CD4-positive, alpha-beta T cell treated with Interleukin-15 for 4 hours (primary cell): ENCODE measurements at regions not wholly inside any gene's neighbourhood (a gene's known extent, or its start where the extent isn't known, plus 50 kb on each side); places are given as distances from the start of the nearest gene placed in this dataset.
"Not testable (repeated sequence)": the region's sequence is repeated elsewhere in the genome, so short reads cannot be mapped to it uniquely, and the experiment has no call there.

Experiments used
- DNase-seq: peaks from one replicate; pipeline ENCODE4 v3.0.0-alpha.2; 2020; ENCODE audit warnings: low spot score

DNA sequence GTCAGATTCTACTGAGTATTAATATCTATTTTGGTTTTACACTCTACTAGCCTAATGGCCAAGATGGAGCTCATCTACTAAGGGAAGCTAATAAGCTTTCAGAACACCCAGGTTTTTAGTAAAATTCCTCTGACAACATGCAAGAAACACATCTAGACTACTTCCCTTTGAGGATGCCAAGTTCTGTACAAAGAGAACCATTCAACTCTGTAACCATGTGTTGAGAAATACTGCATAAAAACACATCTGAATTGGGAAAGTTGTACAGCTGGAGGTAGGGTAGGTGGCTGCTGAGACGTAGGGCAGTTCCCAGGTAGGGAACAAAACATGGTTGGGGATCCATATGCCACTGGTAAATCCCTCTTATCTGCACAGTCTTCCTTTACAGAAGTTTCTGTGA lies 66.2 kb downstream of the SC5D start:
- no peak for DNase-seq

DNA sequence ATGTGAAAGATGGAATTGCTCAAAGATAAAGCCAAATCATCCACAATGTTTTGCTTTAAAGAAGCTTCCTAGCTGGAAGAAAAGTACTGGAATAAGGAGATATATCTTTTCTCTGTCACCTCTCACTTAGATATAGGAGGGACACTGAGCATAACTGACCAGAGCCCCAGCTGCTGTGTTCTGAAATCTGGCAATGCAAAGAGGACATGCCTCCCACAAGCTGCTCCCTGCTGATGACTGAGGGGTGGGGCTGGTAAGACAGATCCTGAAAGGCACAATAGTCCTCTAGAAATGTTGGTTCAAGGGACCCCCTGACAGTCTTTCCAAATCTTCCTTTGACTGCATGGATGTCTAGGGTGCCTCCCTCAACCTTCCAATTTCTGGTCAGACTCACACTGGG lies 67.0 kb downstream of the SC5D start:
- no peak for DNase-seq

DNA sequence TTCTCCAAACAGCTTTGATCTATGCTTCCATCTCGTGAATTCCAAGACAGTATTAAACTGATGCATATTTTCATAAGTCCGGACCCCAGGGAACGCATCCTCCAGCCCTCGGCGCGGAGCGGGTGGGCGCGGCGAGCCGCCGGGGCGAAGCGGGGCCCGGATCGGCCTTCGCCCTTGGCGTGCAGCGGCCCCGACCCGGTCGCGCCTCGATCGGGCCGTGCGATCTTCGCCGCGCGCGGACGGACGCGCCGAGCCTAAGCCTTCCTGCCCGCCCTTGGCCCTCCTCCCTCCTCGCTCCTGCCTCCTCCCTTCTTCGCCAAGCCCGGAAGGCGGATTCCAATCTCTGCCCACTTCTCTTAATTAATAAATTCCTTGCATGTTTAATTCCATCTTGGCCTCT lies 70.4 kb downstream of the SC5D start:
- DNase-seq, result not testable (repeated sequence)

DNA sequence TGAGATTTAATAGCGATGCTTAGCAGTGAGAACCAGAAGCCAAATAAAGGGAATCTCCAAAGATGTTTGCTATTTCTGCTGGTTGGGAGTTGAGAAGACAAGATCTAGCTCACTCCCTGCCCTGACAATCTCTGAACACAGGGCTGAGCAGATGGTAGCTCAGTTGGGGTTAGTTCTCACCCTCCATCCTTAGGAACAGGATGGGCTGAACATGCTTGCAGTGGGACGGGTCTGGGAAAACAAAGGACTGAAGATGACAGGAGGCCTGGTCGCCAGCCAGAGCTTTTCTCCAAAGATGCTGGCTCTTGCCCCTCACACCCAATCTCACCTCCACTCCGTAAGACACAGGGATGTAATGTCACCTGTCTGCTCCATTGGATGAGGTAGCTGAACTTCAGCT lies 72.7 kb downstream of the SC5D start:
- DNase-seq, result no peak

DNA sequence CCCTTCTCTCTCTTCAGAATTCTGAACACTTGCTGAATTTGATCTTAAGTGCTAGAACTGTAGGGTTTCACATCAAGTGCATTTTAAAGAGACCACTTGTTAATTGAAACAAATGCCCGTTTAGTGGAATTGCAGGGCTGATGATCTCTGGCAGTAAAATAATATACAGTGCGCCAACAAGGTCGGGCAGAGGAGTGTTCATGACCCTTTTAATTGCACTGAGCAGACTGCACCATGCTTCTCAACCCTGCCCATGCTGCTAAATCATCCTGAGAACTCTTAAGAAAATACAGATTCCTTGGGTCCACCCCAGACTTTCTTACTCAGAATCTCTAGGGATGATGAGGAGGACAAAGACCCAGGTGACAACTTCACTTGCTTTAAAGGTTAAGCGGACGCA lies 73.5 kb downstream of the SC5D start:
- DNase-seq, result no peak

DNA sequence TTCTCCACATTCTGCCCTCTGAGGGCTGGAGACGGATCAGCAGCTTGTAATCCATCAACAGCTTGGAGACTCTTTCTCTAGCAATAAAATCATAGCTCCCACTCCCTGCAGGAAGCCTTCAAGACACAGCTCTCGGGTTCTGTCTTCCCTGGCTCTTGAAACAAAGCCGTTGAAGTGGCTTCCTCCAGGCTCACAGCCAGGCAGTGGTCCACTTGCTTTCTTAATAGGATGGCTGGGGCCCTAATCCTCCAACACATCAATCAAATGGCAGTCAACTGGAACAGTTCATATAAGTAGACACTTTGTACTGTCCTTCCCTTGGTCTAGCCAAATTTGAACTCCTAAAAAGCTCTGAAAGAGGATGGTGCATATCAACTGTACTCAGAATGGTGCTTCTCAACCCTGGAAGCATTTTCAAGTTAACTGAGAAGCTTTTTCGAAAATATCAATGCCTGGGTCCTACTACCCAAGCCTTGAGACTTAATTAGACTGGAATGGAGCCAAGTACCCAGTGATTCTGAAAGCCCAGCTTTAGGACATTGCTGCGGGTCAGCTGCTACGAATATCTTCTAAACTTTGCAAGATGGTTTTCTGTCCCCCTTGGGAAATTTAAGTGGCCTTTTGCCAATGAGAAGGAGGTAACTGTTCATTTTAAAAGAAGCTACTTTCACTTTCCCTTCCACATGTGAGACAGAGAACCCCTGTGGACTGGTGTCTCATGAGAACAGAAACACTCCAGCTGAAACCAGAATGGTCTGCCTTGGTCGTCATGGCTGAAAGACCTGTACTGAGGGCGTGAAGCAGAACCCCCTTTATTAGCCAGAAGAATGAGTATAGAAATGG lies 74.7 kb downstream of the SC5D start:
- peak; percentile 64 for DNase-seq

DNA sequence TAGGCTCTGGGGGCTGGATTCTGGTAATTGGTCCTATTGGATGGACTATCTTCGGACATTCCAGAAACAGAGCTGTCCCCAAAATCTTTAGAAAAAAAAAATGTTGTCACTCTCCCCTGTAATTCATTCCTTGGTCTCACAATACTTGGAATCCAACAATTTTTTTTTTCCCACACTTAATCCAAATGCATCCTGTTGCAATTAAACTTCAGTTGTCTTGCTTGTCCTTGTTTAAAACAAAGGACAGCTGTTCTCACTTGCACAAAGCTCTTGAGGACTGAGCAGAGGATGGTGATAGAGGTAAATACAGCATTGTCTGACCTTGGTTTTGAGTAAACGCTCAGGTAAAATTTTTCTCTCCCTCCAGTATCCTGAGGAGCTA lies 75.3 kb downstream of the SC5D start:
- DNase-seq, result no peak

DNA sequence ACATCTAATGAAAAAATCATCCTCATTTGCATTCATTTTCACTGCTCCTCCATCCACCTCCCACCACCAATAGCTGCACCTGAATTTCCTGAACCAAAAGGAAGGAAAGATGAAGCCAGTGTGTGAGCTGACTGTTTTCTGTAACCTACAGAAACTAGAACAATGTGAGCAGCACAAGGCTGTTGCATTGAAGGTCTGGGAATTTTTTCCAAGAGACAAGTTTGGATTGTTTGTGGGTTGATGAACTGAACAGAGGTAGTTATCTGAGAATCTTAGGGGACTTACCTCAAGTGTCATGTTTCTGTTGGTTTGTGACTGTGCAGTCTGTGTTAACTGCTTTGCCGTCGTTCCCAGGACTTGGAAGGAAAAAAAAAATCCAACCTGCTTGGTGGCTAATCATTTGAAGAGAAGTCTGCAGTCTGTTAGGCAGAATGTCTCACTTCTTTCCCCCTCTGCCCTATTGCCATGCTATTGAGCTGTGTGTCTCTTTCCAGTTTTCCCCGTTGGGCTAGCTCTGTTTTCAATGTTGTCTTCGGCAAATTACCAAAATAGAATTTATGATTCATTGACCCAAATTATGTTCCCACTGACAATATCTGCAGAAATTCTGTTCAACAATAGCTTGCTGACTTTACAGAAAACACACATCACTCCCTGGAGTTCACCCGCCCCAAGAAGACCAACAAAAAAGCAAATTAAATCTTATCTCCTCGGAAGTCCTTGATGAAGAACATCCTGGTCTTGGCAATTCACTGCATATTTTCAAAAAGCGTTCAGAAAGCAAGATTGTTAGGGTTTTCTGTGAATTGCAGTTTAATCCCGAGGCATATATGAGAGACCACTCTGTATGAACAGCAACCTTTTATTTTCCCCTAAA lies 76.0 kb downstream of the SC5D start:
- no peak for DNase-seq

DNA sequence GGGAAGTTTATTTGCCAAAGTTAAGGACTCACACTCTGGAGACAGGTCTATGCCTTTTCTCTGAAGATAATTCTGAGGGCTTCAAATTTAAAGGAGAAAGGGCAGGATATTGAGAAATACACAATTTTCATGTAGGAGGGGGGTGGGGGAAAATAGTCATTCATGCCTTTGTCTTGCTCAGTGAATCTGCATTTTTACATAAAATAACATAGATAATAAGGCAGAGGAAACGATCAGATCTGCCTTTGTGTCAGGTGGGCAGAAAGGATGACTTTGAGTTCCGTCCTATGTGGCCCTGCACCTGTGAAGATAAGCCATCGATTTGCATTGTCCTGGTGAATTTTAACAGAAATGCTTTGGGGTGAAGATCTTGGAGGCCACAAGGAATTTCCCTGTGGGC lies 76.8 kb downstream of the SC5D start:
- no peak for DNase-seq

DNA sequence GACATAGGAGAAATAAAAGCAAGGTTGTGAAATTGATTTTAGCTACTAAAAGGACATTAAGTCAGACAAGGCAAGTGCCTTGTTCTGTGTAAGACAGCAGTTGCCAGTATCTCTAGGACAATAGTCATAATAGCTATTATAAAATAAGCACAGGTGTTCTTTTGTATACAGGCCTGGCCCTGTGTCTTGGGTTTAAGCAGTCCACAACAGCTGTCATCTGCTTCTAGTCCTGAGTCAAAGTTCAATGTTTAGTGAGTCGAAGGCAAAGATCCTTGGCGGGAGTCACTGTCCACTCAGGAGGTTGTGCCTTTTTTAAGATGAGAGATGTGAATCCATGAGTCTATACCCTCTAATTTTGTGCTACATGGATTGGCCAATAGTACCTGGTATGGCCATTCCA lies 79.5 kb downstream of the SC5D start:
- DNase-seq, result no peak

DNA sequence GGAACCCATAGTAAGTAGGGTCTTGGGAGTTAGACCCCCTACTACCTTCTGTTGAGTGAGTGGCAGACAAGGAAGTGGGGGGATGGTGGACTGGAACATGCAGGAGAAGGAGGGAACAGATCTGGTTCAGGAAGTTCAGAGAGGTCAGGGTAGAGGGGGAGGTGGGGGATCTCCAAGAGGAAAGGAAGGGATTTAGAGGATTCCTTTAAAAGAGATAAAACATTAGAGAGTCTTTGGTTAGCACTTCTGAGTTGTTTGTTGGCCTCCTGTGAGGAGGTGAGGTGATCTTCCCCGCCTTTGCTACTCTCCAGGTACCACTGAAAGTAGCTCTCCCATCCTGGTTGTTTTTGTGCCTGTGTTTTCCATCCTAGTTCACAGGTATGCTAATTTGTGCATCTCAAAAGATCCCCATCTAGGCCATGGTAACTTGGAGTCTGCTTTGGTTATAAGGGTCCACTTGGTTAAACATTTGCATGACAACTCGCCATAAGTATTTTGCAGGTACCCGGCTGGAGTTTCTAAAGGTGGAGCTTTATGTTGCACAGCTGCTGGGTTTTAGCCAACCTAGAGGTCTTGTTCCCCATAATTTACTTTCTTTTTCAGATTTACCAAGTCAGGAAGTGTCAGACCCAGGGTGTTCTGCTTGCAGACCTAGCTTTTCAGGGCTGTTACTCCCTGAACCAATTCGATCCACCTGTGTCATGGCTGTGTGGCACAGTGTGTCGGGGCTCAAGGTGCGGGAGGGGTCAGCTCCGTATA lies 79.3 kb upstream of the SORL1 start:
- no peak for DNase-seq

DNA sequence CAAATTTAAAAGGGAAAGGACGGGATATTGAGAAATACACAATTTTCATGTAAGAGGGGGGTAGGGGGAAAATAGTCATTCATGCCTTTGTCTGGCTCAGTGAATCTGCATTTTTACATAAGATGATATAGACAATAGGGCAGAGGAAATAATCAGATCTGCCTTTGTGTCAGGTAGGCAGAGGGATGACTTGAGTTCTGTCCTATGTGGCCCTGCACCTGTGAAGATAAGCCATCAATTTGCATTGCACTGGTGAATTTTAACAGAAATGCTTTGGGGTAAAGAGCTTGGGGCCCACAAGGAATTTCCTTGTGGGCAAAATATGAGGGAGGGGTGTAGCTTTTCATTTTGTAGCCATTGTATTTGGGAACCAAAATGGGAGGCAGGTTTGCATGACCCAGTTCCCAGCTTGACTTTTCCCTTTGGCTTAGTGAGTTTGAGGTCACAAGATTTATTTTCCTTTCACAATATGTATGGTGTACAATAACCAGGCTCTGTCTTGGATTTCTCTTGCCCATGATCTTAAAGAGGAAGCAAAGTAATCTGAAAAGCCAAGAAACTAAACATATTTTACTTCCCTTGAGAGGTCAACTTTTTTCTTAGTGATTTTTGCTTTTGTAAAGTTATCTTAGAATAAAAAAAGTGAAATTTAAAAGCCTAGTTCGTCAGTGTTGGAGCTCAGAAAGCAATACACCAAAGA lies 77.7 kb upstream of the SORL1 start:
- no peak for DNase-seq

DNA sequence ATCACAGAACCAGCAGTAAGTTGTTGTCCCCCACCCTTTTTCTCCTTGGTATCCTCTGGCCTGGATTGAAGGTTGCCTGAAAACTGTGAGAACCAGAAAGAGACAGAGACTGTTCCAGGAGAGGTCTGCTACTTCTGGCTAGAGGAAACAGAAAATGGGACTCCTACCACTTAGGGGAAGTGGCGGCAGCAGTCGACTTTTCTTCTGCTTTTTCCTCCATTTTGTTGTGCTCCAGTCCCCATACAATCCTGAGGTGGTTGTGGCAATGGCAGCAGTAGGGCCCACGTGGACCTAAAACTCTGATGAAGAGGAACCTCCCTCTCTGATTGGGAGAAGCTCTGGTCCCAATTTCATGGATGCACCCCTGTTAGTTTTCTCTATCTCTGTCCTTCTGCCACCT lies 76.0 kb upstream of the SORL1 start:
- DNase-seq, result no peak

DNA sequence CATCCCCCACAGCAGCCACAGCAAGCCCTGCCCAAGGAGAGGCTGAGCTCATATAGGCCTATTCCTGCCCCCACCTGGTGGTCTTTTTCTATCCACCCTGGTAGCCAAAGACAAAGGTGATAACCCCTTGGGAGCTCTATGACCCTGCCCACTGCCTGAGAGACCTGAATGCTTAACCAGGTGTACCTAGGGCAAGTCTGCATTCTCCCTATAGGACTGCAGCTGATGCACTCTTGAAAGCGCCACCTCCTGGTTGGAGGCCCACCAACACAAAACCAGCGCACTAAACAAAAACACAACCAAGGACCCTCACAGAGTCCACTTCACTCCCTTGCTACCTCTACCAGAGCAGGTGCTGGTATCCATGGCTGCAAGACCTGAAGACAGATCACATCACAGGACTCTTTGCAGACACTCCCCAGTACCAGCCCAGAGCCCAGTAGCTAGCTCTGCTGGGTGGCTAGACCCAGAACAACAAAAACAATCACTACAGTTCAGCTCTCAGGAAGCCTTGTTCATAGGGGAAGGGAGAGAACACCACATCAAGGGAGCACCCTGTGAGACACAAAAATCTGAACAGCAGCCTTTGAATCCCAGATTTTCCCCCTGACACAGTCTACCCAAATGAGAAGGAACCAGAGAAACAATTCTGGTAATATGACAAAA lies 72.8 kb upstream of the SORL1 start:
- DNase-seq, result peak; percentile 10

DNA sequence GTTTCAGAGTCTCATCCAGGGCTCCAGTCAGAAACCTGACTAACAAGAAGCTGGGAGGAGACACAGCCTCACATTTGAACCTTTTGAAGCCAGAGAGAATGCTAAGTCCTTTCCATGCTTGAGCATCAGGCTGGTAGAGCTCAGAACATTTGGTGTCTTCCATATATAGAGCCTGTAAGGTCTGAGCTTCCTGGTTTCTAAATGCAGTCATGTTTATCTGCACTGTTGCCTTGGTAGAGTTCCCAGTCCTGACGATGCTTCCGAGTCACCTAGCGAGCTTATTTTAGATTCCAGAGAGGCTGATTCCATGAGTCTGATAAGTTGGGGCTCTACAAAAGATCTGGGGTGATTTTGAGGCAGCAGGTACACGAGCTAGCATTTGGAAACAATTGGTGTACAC lies 68.4 kb upstream of the SORL1 start:
- DNase-seq, result no peak

DNA sequence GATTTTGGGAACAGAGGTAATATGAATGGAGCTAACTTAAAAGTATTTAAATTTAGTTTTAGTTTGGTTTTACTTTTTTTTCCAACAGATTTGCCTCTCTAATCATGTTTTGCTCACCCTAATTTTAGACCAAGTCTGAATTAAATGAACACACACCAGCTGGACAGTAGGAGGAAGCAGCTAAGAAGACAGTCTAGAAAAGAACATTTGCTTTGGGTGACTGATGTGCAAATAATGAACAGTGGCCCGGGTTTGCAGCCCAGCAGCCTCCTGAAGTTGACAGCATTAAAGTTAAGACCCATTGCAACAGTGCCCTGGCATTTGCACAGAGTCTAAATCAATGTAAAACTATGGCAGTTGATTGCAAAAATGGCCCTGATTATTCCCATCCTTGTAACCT lies 66.4 kb upstream of the SORL1 start:
- DNase-seq, result no peak
